ENCODE measurements at regions not wholly inside any gene's neighbourhood (a gene's known extent, or its start where the extent isn't known, plus 50 kb on each side); places are given as distances from the start of the nearest gene placed in this dataset.
"Not testable (repeated sequence)": the region's sequence is repeated elsewhere in the genome, so short reads cannot be mapped to it uniquely, and the experiment has no call there.

GRCh38 chr20:47927385-47927851 is 142.1 kb upstream of the SULF2 start:
- peaks cover 6% of the 10 kb centered on the region for H3K27me3 Mint-ChIP-seq (ENCODE audit: low read depth)
- no peaks in the 10 kb centered on the region for H3K4me1 Mint-ChIP-seq (ENCODE audit: low read depth)
- no peaks in the 10 kb centered on the region for H3K36me3 Mint-ChIP-seq (ENCODE audit: low read depth)
- no peaks in the 10 kb centered on the region for H3K9me3 Mint-ChIP-seq
- no peak overlapping the region for H3K27ac Mint-ChIP-seq
- H3K4me3 Mint-ChIP-seq, result no peak overlapping the region

GRCh38 chr20:47926731-47927130 is 141.4 kb upstream of the SULF2 start:
- no peaks in the 10 kb centered on the region for H3K9me3 Mint-ChIP-seq
- H3K4me3 Mint-ChIP-seq, result no peak overlapping the region
- H3K27ac Mint-ChIP-seq, result no peak overlapping the region
- H3K27me3 Mint-ChIP-seq (ENCODE audit: low read depth), result peaks cover 6% of the 10 kb centered on the region
- no peaks in the 10 kb centered on the region for H3K4me1 Mint-ChIP-seq (ENCODE audit: low read depth)
- no peaks in the 10 kb centered on the region for H3K36me3 Mint-ChIP-seq (ENCODE audit: low read depth)

GRCh38 chr20:47925593-47925992 is 140.3 kb upstream of the SULF2 start:
- Mint-ChIP-seq H3K27me3 (ENCODE audit: low read depth) (peaks cover 6% of the 10 kb centered on the region), H3K9me3 (no peaks in the 10 kb centered on the region), H3K27ac (no peak overlapping the region), H3K36me3 (ENCODE audit: low read depth) (no peaks in the 10 kb centered on the region), H3K4me3 (no peak overlapping the region), H3K4me1 (ENCODE audit: low read depth) (no peaks in the 10 kb centered on the region)

- Mint-ChIP-seq H3K36me3 (ENCODE audit: low read depth) (no peaks in the 10 kb centered on the region), H3K27me3 (ENCODE audit: low read depth) (peaks cover 6% of the 10 kb centered on the region), H3K27ac (no peak overlapping the region), H3K4me3 (no peak overlapping the region), H3K9me3 (peaks cover 18% of the 10 kb centered on the region), H3K4me1 (ENCODE audit: low read depth) (no peaks in the 10 kb centered on the region)
These were observed 137.0 kb upstream of the SULF2 start for GRCh38 chr20:47922269-47922668.

- not testable (repeated sequence) for H3K27me3 Mint-ChIP-seq (ENCODE audit: low read depth); H3K27ac Mint-ChIP-seq; H3K36me3 Mint-ChIP-seq (ENCODE audit: low read depth); H3K4me3 Mint-ChIP-seq; H3K4me1 Mint-ChIP-seq (ENCODE audit: low read depth)
- peaks cover 22% of the 10 kb centered on the region for H3K9me3 Mint-ChIP-seq
These were observed 136.5 kb upstream of the SULF2 start for GRCh38 chr20:47921829-47922228.

GRCh38 chr20:47921408-47921807 is 136.1 kb upstream of the SULF2 start:
- Mint-ChIP-seq H3K4me3 (no peak overlapping the region), H3K36me3 (ENCODE audit: low read depth) (no peaks in the 10 kb centered on the region), H3K4me1 (ENCODE audit: low read depth) (no peaks in the 10 kb centered on the region), H3K9me3 (peaks cover 24% of the 10 kb centered on the region), H3K27me3 (ENCODE audit: low read depth) (peaks cover 6% of the 10 kb centered on the region), H3K27ac (no peak overlapping the region)

- Mint-ChIP-seq H3K4me1 (ENCODE audit: low read depth) (no peaks in the 10 kb centered on the region), H3K27ac (no peak overlapping the region), H3K27me3 (ENCODE audit: low read depth) (peaks cover 2% of the 10 kb centered on the region), H3K36me3 (ENCODE audit: low read depth) (no peaks in the 10 kb centered on the region), H3K9me3 (peaks cover 26% of the 10 kb centered on the region), H3K4me3 (no peak overlapping the region)
These were observed 132.3 kb upstream of the SULF2 start for GRCh38 chr20:47917549-47918070.

GRCh38 chr20:47915495-47915894 is 130.2 kb upstream of the SULF2 start:
- H3K9me3 Mint-ChIP-seq, result peaks cover 26% of the 10 kb centered on the region
- no peaks in the 10 kb centered on the region for H3K4me1 Mint-ChIP-seq (ENCODE audit: low read depth)
- no peaks in the 10 kb centered on the region for H3K27me3 Mint-ChIP-seq (ENCODE audit: low read depth)
- no peak overlapping the region for H3K27ac Mint-ChIP-seq
- no peaks in the 10 kb centered on the region for H3K36me3 Mint-ChIP-seq (ENCODE audit: low read depth)
- H3K4me3 Mint-ChIP-seq, result no peak overlapping the region

GRCh38 chr20:47914792-47915191 is 129.5 kb upstream of the SULF2 start:
- no peak overlapping the region for H3K27ac Mint-ChIP-seq
- no peaks in the 10 kb centered on the region for H3K27me3 Mint-ChIP-seq (ENCODE audit: low read depth)
- peaks cover 26% of the 10 kb centered on the region for H3K9me3 Mint-ChIP-seq
- H3K36me3 Mint-ChIP-seq (ENCODE audit: low read depth), result no peaks in the 10 kb centered on the region
- H3K4me1 Mint-ChIP-seq (ENCODE audit: low read depth), result no peaks in the 10 kb centered on the region
- no peak overlapping the region for H3K4me3 Mint-ChIP-seq

GRCh38 chr20:47912786-47913501 is 127.7 kb upstream of the SULF2 start:
- H3K4me3 Mint-ChIP-seq; H3K27me3 Mint-ChIP-seq (ENCODE audit: low read depth); H3K36me3 Mint-ChIP-seq (ENCODE audit: low read depth); H3K4me1 Mint-ChIP-seq (ENCODE audit: low read depth); H3K27ac Mint-ChIP-seq: not testable (repeated sequence)
- H3K9me3 Mint-ChIP-seq, result peaks cover 13% of the 10 kb centered on the region

- not testable (repeated sequence) for H3K36me3 Mint-ChIP-seq (ENCODE audit: low read depth); H3K4me3 Mint-ChIP-seq; H3K27me3 Mint-ChIP-seq (ENCODE audit: low read depth); H3K9me3 Mint-ChIP-seq; H3K4me1 Mint-ChIP-seq (ENCODE audit: low read depth); H3K27ac Mint-ChIP-seq
These were observed 126.9 kb upstream of the SULF2 start for GRCh38 chr20:47912165-47912564.

GRCh38 chr20:47909696-47910369 is 124.6 kb upstream of the SULF2 start:
- not testable (repeated sequence) for H3K9me3 Mint-ChIP-seq; H3K27ac Mint-ChIP-seq; H3K4me1 Mint-ChIP-seq (ENCODE audit: low read depth); H3K36me3 Mint-ChIP-seq (ENCODE audit: low read depth); H3K4me3 Mint-ChIP-seq; H3K27me3 Mint-ChIP-seq (ENCODE audit: low read depth)

GRCh38 chr20:47908361-47909035 is 123.2 kb upstream of the SULF2 start:
- not testable (repeated sequence) for H3K27me3 Mint-ChIP-seq (ENCODE audit: low read depth)

GRCh38 chr20:47907951-47908350 is 122.7 kb upstream of the SULF2 start:
- H3K4me1 Mint-ChIP-seq (ENCODE audit: low read depth); H3K4me3 Mint-ChIP-seq; H3K36me3 Mint-ChIP-seq (ENCODE audit: low read depth); H3K9me3 Mint-ChIP-seq; H3K27ac Mint-ChIP-seq; H3K27me3 Mint-ChIP-seq (ENCODE audit: low read depth): not testable (repeated sequence)

More at GRCh38 chr20:47908361-47909035, 123.2 kb upstream of the SULF2 start:
- not testable (repeated sequence) for H3K9me3 Mint-ChIP-seq; H3K27ac Mint-ChIP-seq; H3K36me3 Mint-ChIP-seq (ENCODE audit: low read depth); H3K4me3 Mint-ChIP-seq; H3K4me1 Mint-ChIP-seq (ENCODE audit: low read depth)

Measured in T-helper 1 cell treated with Interleukin-12 subunit alpha and Interleukin-12 subunit beta and Interleukin-4 antibody, amounts not matched to agents 30 μg/mL and 1 μg/mL, for 36 hours (primary cell).